Uterus (tissue), 2 donors: ENCODE measurements at regions not wholly inside any gene's neighbourhood (a gene's known extent, or its start where the extent isn't known, plus 50 kb on each side); places are given as distances from the start of the nearest gene placed in this dataset.

ENCODE experiments used
- POLR2A ChIP-seq, 2 donors: fragments of 450-650 bp; IDR thresholded peaks; one replicate each; pipeline ENCODE4 v1.6.1; 2016; ENCODE audit warnings: antibody characterized with exemption in 2 of 2, mild to moderate bottlenecking in 1 of 2, moderate library complexity in 1 of 2
- TF ChIP-seq, protein P1 (sequence below), 4 experiments: fragments of 200-600 bp in 2 of 4; fragments of 450-650 bp in 2 of 4; sonication (generic) in 2 of 4; IDR thresholded peaks; one replicate each; pipeline ENCODE4 v1.5.1; 2016 to 2019; ENCODE audit warnings: antibody characterized with exemption in 4 of 4, mild to moderate bottlenecking in 2 of 4, moderate library complexity in 1 of 4

GRCh38 chr3:117586161-117586560 lies 876.6 kb downstream of the TUSC7 start:
- TF ChIP-seq, protein P1, sequence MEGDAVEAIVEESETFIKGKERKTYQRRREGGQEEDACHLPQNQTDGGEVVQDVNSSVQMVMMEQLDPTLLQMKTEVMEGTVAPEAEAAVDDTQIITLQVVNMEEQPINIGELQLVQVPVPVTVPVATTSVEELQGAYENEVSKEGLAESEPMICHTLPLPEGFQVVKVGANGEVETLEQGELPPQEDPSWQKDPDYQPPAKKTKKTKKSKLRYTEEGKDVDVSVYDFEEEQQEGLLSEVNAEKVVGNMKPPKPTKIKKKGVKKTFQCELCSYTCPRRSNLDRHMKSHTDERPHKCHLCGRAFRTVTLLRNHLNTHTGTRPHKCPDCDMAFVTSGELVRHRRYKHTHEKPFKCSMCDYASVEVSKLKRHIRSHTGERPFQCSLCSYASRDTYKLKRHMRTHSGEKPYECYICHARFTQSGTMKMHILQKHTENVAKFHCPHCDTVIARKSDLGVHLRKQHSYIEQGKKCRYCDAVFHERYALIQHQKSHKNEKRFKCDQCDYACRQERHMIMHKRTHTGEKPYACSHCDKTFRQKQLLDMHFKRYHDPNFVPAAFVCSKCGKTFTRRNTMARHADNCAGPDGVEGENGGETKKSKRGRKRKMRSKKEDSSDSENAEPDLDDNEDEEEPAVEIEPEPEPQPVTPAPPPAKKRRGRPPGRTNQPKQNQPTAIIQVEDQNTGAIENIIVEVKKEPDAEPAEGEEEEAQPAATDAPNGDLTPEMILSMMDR (IDR thresholded peaks at IDR 0.05), result no peak
- TF ChIP-seq POLR2A (IDR thresholded peaks at IDR 0.05), result no peak
